ENCODE measurements at regions not wholly inside any gene's neighbourhood (a gene's known extent, or its start where the extent isn't known, plus 50 kb on each side); places are given as distances from the start of the nearest gene placed in this dataset.

- Histone ChIP-seq H3K27me3 (ENCODE audit: control insufficient read depth in 2 of 2, insufficient read depth in 2 of 2, low read length in 2 of 2) (peaks cover 0 to 2% of the 10 kb centered on the region in 2 experiments; a peak in 1 of 5 replicates), H3K9me1 (ENCODE audit: control insufficient read depth, insufficient read depth, low read length) (no peaks in the 10 kb centered on the region), H2AFZ (ENCODE audit: low read depth, low read length) (no peak overlapping the region), H4K20me1 (replicated peaks; ENCODE audit: control insufficient read depth, insufficient read depth, low read length) (no peaks in the 10 kb centered on the region), H3K4me1 (replicated peaks in 1 of 2; ENCODE audit: control insufficient read depth in 2 of 2, insufficient read depth in 2 of 2, low read length in 2 of 2) (no peaks in the 10 kb centered on the region), H3K4me3 (no peak overlapping the region), H3K79me2 (ENCODE audit: control insufficient read depth, insufficient read depth, low read length) (no peaks in the 10 kb centered on the region), H3K9me3 (replicated peaks; ENCODE audit: control insufficient read depth, insufficient read depth, low read depth, low read length) (no peaks in the 10 kb centered on the region), H3K27ac (ENCODE audit: extremely low read depth, low read depth, low read length) (no peak overlapping the region), H3K36me3 (ENCODE audit: control insufficient read depth, insufficient read depth, low read length) (no peaks in the 10 kb centered on the region), H3K4me2 (ENCODE audit: insufficient read depth, low read length) (no peak overlapping the region), H3K9ac (ENCODE audit: insufficient read depth in 1 of 2, low read depth in 2 of 2, low read length in 2 of 2) (no peak overlapping the region)
- no TSS peak for BruUV-seq (replicated peaks)
- in situ Hi-C loops (cut with MboI): no loop called here
- 14% methylated on average over 7 of the region's 7 CpGs for WGBS (ENCODE audit: insufficient coverage, low coverage, missing lambda C conversion rate)
- DNase-seq (ENCODE audit: extremely low read depth in 1 of 4, low spot score in 3 of 4) (no peak), FAIRE-seq (no peak), ATAC-seq (no peak)
- intact Hi-C loops (cut with micrococcal nuclease): no loop called here
- ChIA-PET CTCF (ENCODE audit: low intra/inter-chr PET ratio) (no interaction called here), POLR2A (no interaction called here)
- no peak for TF ChIP-seq NFYB (IDR thresholded peaks at IDR 0.05; ENCODE audit: extremely low read depth, insufficient read length)
- TF ChIP-seq FOXO4 (CRISPR knock-in tag; IDR thresholded peaks at IDR 0.05): no peak
- no peak for TF ChIP-seq NR0B1 (IDR thresholded peaks at IDR 0.05; ENCODE audit: partially characterized antibody)
- TF ChIP-seq ZZZ3 (IDR thresholded peaks at IDR 0.05): no peak
- no peak for TF ChIP-seq HNRNPK (IDR thresholded peaks at IDR 0.05; ENCODE audit: low read depth, low read length, poor library complexity, severe bottlenecking)
- TF ChIP-seq FOXP4 (CRISPR knock-in tag; IDR thresholded peaks at IDR 0.05; ENCODE audit: borderline replicate concordance): no peak
- TF ChIP-seq GABPB1 (CRISPR knock-in tag; IDR thresholded peaks at IDR 0.05): no peak
- TF ChIP-seq ZNF639 (CRISPR knock-in tag; conservative IDR thresholded peaks at IDR 0.05 in 1 of 2, IDR thresholded peaks at IDR 0.05 in 1 of 2): no peak
- no peak for TF ChIP-seq ZNF316 (IDR thresholded peaks at IDR 0.05)
- no peak for TF ChIP-seq ZNF551 (CRISPR knock-in tag; IDR thresholded peaks at IDR 0.05)
- no peak for TF ChIP-seq TFAM (CRISPR knock-in tag; conservative IDR thresholded peaks at IDR 0.05)
- no peak for TF ChIP-seq ZNF445 (CRISPR knock-in tag; IDR thresholded peaks at IDR 0.05; ENCODE audit: low read depth)
- no peak for TF ChIP-seq RFX7 (CRISPR knock-in tag; IDR thresholded peaks at IDR 0.05)
- no peak for TF ChIP-seq TRIM28 (IDR thresholded peaks at IDR 0.05)
- no peak for TF ChIP-seq ZNF76 (CRISPR knock-in tag; IDR thresholded peaks at IDR 0.05; ENCODE audit: borderline replicate concordance)
- TF ChIP-seq HNRNPUL1 (IDR thresholded peaks at IDR 0.05; ENCODE audit: low read length): no peak
- TF ChIP-seq CBFA2T2 (conservative IDR thresholded peaks at IDR 0.05): no peak
- no peak for TF ChIP-seq ZNF212 (CRISPR knock-in tag; IDR thresholded peaks at IDR 0.05)
Measured at GRCh38 chr10:22874189-22874854, 53.5 kb upstream of the ARMC3 start.
